ENCODE measurements at regions not wholly inside any gene's neighbourhood (a gene's known extent, or its start where the extent isn't known, plus 50 kb on each side); places are given as distances from the start of the nearest gene placed in this dataset.

DNA sequence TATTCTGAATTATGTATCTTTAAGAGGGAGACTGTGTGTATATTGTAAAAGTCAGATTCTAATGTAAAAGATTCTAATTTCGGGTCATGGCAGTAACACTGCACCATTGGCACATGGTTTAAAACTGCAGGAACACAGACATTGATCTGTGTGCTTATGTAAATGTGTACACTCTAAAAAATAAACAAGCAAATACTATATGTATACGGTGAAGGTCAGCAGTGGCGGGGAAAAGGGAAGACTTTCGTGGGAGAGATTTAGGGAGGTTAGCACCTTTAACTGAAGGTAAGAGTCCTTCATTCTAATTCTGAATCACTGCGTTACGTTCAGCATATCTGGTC, 157.8 kb upstream of the FAM20A start:
- TF ChIP-seq, protein P1, sequence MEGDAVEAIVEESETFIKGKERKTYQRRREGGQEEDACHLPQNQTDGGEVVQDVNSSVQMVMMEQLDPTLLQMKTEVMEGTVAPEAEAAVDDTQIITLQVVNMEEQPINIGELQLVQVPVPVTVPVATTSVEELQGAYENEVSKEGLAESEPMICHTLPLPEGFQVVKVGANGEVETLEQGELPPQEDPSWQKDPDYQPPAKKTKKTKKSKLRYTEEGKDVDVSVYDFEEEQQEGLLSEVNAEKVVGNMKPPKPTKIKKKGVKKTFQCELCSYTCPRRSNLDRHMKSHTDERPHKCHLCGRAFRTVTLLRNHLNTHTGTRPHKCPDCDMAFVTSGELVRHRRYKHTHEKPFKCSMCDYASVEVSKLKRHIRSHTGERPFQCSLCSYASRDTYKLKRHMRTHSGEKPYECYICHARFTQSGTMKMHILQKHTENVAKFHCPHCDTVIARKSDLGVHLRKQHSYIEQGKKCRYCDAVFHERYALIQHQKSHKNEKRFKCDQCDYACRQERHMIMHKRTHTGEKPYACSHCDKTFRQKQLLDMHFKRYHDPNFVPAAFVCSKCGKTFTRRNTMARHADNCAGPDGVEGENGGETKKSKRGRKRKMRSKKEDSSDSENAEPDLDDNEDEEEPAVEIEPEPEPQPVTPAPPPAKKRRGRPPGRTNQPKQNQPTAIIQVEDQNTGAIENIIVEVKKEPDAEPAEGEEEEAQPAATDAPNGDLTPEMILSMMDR (IDR thresholded peaks at IDR 0.05; ENCODE audit: poor library complexity), result no peak
- TF ChIP-seq EZH2 (IDR thresholded peaks at IDR 0.05; ENCODE audit: borderline replicate concordance), result no peak
- TF ChIP-seq EZH2phosphoT487 (IDR thresholded peaks at IDR 0.05; ENCODE audit: low read depth, severe bottlenecking, unreplicated experiment), result no peak

Measured in hepatocyte (in vitro differentiated cells).